HG03520 (cell line): ENCODE measurements at regions not wholly inside any gene's neighbourhood (a gene's known extent, or its start where the extent isn't known, plus 50 kb on each side); places are given as distances from the start of the nearest gene placed in this dataset.

Experiments
- ATAC-seq: cut with Tn5 transposase; IDR thresholded peaks from one replicate; pipeline ENCODE4 v1.9.1; 2021; ENCODE audit warnings: mild to moderate bottlenecking, moderate library complexity; ENCODE audit not compliant: unreplicated experiment

DNA sequence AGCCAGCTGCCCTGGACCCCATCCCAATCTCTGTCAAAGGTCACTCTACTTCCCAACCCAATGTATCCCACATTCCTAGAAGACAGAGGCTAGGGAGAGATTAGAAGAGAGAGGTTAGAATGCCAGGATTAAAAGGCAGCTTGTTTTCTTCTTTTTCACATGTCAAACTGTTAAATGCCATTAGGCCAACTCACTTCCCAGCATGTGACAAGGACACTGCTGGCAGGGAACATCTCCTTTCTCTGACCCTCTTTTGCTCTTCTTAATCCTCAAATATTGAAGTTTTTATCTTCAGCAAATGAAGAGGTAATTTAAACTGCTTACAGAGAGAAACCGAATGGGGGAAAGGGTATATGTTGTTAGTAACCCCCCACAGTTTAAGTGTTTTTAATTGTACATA is 89.1 kb downstream of the BBS10 start:
- no peak for ATAC-seq

DNA sequence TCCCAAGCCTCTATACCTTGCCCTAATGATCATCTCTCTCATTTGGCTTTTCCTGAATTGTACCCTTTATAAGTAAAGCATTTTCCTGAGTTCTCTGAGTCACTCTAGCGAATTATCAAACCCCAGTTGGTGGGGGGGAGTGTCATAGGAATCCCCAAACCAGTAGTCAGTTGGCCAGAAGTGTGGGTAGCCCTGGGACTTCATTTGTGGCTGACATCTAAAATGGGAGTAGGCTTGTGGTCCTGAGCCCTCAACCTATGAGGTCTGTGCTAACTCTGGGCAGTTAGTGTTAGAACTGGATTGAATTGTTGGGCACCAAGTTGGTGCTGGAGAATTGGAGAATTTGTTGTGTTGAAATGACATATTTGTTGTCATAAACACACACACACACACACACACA is 91.3 kb downstream of the BBS10 start:
- ATAC-seq, result no peak

GRCh38 chr12:76256321-76256720 is 91.9 kb downstream of the BBS10 start:
- ATAC-seq, result no peak

- ATAC-seq, result no peak
These were observed 92.5 kb downstream of the BBS10 start for GRCh38 chr12:76255692-76256091.

- no peak for ATAC-seq
These were observed 92.9 kb downstream of the BBS10 start for GRCh38 chr12:76255281-76255680.

DNA sequence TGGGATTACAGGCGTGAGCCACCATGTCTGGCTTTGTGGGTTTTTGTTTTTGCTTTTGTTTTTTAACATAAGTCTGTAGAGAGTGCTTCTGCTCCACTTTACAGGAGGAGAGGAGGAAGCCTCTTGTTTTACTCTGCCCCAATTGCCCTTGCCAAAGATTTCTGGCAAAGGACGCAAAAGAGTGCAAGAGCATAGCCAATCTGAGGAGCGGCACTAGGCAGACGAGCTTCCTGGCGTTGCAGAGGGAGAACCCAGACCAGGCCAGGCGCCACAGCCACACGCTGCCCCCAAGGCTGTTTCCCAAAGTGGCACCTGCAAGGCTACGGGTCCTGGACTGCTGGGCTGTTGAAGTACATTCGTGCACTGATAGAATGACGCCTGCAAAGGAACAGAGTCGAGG is 96.2 kb downstream of the BBS10 start:
- ATAC-seq, result no peak

GRCh38 chr12:76250256-76250655 is 98.0 kb downstream of the BBS10 start:
- no peak for ATAC-seq

GRCh38 chr12:76249501-76249900 is 98.7 kb downstream of the BBS10 start:
- no peak for ATAC-seq

- no peak for ATAC-seq
These were observed 100.2 kb downstream of the BBS10 start for GRCh38 chr12:76247992-76248391.

- ATAC-seq, result no peak
These were observed 101.1 kb downstream of the BBS10 start for GRCh38 chr12:76247026-76247646.

DNA sequence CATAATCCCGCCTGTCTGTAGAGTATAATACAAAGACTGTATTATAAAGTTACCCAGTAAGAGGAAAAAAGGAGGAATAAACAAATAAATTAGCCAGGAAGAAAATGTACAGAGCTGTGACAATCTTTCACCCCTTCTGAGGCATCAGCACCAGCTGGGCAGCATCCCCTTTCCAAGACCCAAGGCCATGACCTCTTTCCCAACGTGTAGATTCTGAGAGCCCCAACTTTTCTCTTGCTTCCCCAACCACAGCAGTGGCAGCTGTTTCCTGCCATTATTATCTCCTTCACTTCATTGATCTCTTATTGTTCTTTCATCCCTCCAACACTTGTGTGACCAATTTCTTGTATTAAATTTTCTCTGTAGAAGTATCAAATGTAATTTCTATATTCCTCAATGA is 101.6 kb downstream of the BBS10 start:
- no peak for ATAC-seq

GRCh38 chr12:76244300-76244699 is 103.9 kb downstream of the BBS10 start:
- no peak for ATAC-seq

DNA sequence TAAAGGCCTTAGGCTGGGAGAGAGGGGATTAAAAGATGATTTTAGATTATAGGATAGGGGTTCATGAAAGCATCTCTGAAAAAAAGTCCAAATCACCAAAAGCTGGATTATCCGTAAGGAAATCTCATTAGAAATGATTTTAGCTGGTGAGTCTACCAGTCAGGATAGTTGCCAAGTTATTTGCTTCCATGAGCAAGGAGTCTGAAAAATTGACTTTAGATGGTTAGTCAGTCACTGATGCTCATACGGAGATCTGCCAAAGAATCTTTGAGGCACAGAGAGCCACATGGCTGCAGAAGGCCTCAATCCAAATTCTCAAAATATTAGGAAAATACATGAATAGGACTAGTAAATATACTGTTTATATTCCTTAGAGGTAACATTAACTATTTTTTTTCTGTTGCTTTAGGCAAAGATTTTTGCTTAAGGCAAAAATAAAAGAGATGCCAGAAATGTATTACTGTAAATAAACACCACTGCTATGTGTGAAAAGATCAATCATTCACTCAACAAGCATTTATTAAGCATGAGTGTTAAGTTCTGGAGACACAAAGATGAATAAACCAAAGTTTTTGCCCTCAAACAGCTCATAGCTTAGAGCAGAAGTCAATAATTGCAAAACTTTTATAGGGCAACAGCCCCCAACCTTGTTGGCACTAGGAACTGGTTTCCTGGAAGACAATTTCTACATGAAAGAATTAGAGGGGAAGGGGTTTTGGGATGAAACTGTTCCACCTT is 105.2 kb downstream of the BBS10 start:
- ATAC-seq, result no peak

GRCh38 chr12:76241371-76241770 is 106.8 kb downstream of the BBS10 start:
- ATAC-seq, result no peak

DNA sequence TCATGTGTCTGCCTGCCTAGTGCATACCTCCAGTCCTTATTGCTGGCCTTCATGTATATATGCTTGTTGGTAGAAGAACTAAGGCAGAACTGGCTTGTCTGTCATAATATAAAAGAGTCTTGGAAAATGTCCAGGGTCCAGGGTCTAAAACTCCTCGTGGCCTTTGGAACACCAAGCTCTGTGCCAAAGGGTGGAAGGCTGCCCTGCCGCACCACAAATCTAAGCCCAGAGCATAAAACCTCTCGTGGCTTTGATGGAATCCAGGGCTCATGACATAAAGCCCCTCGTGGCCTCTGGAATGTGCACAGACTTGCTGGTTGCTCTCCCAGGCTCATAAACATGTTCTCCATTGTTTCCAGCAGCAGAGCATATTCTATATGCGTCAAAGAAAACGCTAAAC is 107.9 kb downstream of the BBS10 start:
- no peak for ATAC-seq

GRCh38 chr12:76238688-76239087 is 109.5 kb downstream of the BBS10 start:
- ATAC-seq, result no peak

DNA sequence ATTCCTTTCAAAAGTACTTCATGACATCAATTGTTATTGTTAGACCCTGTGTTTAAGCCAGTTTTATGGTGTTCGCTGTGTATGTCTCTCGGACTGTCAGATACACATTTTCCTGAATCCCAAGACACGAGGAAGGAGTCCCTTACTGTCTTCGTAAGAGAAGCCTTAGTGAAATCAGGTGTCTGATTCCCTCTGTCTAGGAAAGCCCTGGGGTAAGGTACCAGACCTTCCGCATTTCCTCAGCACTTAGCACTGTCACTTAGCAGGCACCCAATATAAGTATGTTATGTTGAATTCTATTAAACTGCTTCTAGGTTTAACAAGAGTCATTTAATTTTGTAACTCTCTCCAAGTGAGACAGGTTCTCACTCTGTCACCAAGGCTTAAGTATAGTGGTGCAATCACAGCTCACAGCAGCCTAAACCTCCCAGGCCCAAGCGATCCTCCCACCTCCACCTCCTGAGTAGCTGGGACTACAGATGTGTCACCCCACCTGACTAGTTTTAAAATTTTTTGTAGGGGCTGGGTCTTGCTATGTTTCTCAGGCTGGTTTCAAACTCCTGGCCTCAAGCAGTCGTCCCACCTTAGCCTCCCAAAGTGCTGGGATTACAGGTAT is 111.0 kb downstream of the BBS10 start:
- ATAC-seq, result no peak

DNA sequence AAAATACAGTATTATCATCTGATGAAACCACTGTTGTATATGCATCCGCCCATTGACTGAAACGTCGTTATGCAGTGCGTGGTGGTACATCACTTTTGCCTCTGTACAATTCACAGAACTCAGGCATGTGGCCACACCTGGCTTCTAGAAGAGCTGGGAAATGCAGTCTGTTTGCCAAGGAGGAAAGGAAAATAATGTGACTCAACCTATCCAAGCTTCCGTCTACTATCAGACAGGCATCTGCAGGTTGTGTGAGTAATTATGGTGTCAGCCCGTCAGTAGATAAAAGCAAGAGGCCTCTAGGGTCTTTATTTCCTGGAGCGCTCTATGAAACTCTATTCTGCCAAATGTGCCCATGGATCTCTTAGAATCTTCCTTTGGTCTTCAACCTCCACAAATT is 111.6 kb downstream of the BBS10 start:
- no peak for ATAC-seq

DNA sequence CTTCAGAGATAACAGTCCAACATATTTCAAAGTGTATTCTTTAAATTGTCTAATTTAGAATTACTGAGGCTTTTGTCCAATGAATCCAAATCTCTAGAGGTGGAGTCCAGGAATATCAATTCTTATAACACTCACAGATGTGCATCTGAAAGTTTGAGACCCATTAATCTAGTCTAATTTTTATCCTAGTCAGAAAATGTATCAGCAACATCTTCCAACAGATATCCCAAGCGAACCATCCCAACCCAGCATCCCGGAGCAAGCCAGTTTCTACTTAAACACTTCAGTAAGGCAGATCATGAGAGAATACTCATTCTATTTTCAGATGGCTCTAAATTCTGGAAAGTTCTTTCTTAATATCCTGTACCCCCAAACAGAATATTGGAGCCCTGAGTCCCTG is 113.5 kb downstream of the BBS10 start:
- ATAC-seq, result no peak

DNA sequence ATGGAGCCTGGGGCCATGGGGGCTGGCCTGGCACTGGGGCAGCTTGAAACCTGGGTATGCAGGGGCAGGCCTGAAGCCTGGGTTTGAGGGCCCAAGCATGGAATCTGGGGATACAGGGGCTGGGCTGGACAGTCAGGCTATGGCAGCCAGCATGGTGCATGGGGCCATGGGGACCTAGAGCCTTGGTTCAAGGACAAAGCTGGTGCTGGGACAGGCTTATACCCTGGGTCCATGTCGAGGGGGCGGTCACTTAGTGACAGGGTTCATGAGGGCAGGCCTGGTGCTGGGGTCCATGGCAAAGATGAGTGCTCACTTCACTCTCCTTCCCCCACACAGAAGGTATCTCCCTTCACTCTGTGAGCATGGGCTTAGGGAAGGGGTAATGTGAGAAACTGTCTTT is 116.2 kb downstream of the BBS10 start:
- ATAC-seq, result no peak

- ATAC-seq, result no peak
These were observed 121.3 kb downstream of the BBS10 start for GRCh38 chr12:76226956-76227355.

DNA sequence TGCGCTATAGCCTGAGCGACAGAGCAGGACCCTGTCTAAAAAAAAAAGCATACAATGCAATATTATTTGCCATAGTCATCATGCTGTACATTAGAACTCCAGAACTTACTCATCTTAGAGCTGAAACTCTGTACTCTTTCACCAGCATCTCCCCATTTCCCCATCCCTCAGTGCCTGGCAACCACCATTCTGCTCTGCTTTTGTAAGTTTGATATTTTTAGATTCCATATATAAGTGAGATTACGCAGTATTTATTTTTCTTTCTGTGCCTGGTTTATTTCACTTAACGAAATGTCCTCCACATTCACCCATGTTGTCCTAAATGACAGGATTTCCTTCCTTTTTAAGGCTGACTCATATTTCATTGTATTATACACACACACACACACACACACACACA is 121.8 kb downstream of the BBS10 start:
- ATAC-seq, result no peak
